ENCODE measurements at regions not wholly inside any gene's neighbourhood (a gene's known extent, or its start where the extent isn't known, plus 50 kb on each side); places are given as distances from the start of the nearest gene placed in this dataset.

GRCh38 chr6:90790058-90790457 is 203.2 kb upstream of the MAP3K7 start:
- H3K23ac ChIP-seq (ENCODE audit: insufficient read length) = no peak overlapping the region
- no peak overlapping the region for H2AK5ac ChIP-seq (ENCODE audit: low read depth, low read length)
- no peak for TF ChIP-seq NRF1 (IDR thresholded peaks at IDR 0.05; ENCODE audit: low read depth, low read length)
- TF ChIP-seq JUN (IDR thresholded peaks at IDR 0.05; ENCODE audit: low read depth, low read length) = no peak
- no peak for TF ChIP-seq CHD2 (IDR thresholded peaks at IDR 0.05; ENCODE audit: low read length)
- TF ChIP-seq CEBPB (IDR thresholded peaks at IDR 0.05; ENCODE audit: low read depth, low read length) = no peak
- TF ChIP-seq MAFK (IDR thresholded peaks at IDR 0.05; ENCODE audit: low read depth, low read length) = no peak
- H3K79me1 ChIP-seq (ENCODE audit: low read depth, low read length) = no peaks in the 10 kb centered on the region; the same call in 1 of the 2 replicates
- peak overlapping the region; percentile 47 for H2AFZ ChIP-seq (ENCODE audit: low read length)
- 83% methylated on average over 7 of the region's 7 CpGs; no CpG with 5 or more reads in 1 of the 2 experiments for WGBS, 2 experiments (ENCODE audit: extremely low coverage in 1 of 2, insufficient coverage in 1 of 2, insufficient read length in 1 of 2, insufficient replicate concordance in 2 of 2, low coverage in 1 of 2, low lambda C conversion rate in 2 of 2, missing lambda C conversion rate in 1 of 2)
- FAIRE-seq (no peak), DNase-seq (ENCODE audit: low read depth in 1 of 2, low spot score in 2 of 2) (no peak)
- no peak overlapping the region for H2BK12ac ChIP-seq (ENCODE audit: low read depth, low read length)
- no peak overlapping the region for H2BK5ac ChIP-seq (ENCODE audit: low read depth, low read length)
- no peak overlapping the region for H2BK15ac ChIP-seq (ENCODE audit: low read length)
- H3K9me3 ChIP-seq (ENCODE audit: insufficient read depth in 2 of 2, low read depth in 1 of 2, low read length in 1 of 2) = no peaks in the 10 kb centered on the region
- no peaks in the 10 kb centered on the region for H3K36me3 ChIP-seq (ENCODE audit: control insufficient read depth in 2 of 4, insufficient read depth in 4 of 4, low read length in 3 of 4)
- H3K4me3 ChIP-seq (ENCODE audit: extremely low read depth in 1 of 4, insufficient read depth in 2 of 4, low read depth in 3 of 4, low read length in 4 of 4) = no peak overlapping the region
- H3K4ac ChIP-seq (replicated peaks; ENCODE audit: insufficient read length, low read depth, low read length) = no peak overlapping the region
- POLR2A ChIA-PET (ENCODE audit: partially characterized antibody) = no interaction called here
- H3K9ac ChIP-seq (replicated peaks in 1 of 4; ENCODE audit: extremely low read depth in 1 of 4, low read depth in 3 of 4, low read length in 3 of 4) = no peak overlapping the region
- H3K27me3 ChIP-seq (replicated peaks in 1 of 4; ENCODE audit: control insufficient read depth in 3 of 4, extremely low read depth in 1 of 4, insufficient read depth in 3 of 4, low read length in 3 of 4) = no peaks in the 10 kb centered on the region
- no peak overlapping the region for H3K27ac ChIP-seq (ENCODE audit: low read depth, low read length)
- H3K56ac ChIP-seq (replicated peaks; ENCODE audit: insufficient read length, low read depth, low read length) = no peak overlapping the region
- H4K5ac ChIP-seq (ENCODE audit: insufficient read length, low read depth, low read length) = no peak overlapping the region
- no peak overlapping the region for H3K4me2 ChIP-seq (ENCODE audit: insufficient read depth in 1 of 2, low read depth in 2 of 2, low read length in 2 of 2)
- no peak overlapping the region for H4K8ac ChIP-seq (ENCODE audit: extremely low read depth, insufficient read depth, low read length)
- H2BK20ac ChIP-seq (ENCODE audit: low read length) = no peak overlapping the region
- no peak overlapping the region for H2BK120ac ChIP-seq (replicated peaks; ENCODE audit: low read depth, low read length)
- no peaks in the 10 kb centered on the region for H4K20me1 ChIP-seq (replicated peaks in 1 of 2; ENCODE audit: control insufficient read depth in 1 of 2, insufficient read depth in 2 of 2, low read length in 2 of 2)
- H3K79me2 ChIP-seq (ENCODE audit: control insufficient read depth in 1 of 2, insufficient read depth in 2 of 2, low read length in 2 of 2) = no peaks in the 10 kb centered on the region
- H3K23me2 ChIP-seq (ENCODE audit: low read depth, low read length) = no peaks in the 10 kb centered on the region
- H3K4me1 ChIP-seq (replicated peaks in 1 of 4; ENCODE audit: control insufficient read depth in 3 of 4, insufficient read depth in 4 of 4, low read length in 3 of 4) = no peaks in the 10 kb centered on the region; a peak in 1 of 7 replicates
- CTCF ChIA-PET (ENCODE audit: partially characterized antibody) = no interaction called here
- no peak overlapping the region for H3K14ac ChIP-seq (ENCODE audit: insufficient read length)
- no peak overlapping the region for H4K91ac ChIP-seq (replicated peaks; ENCODE audit: insufficient read length, low read length)
- H3K18ac ChIP-seq (ENCODE audit: extremely low read depth, low read length) = no peak overlapping the region

Data from H1 (cell line).